Activated T-cell treated with anti-CD3 and anti-CD28 coated beads, Interleukin-2, amount 50 U/mL, for 72 hours (primary cell): ENCODE measurements at regions not wholly inside any gene's neighbourhood (a gene's known extent, or its start where the extent isn't known, plus 50 kb on each side); places are given as distances from the start of the nearest gene placed in this dataset.
A peak's percentile ranks its signal among the peaks of the same experiment; 100 is the strongest.

Source experiments
- ATAC-seq, 2 donors: fragments of 150-1000 bp; cut with Tn5 transposase; replicated peaks in 1 of 2; 2 replicates each; pipeline ENCODE4 v1.10.0; 2021; ENCODE audit warnings: moderate library complexity in 2 of 2, mild to moderate bottlenecking in 1 of 2
- DNase-seq, 2 donors: peaks; one replicate each; pipeline ENCODE4 v3.0.0; 2021 to 2022; ENCODE audit warnings: mixed read lengths in 1 of 2
- H3K27ac Mint-ChIP-seq: one replicate; pipeline ENCODE4 v1.8.0; 2022; ENCODE audit warnings: mild to moderate bottlenecking, moderate library complexity, mixed read lengths
- H3K27me3 Mint-ChIP-seq: one replicate; pipeline ENCODE4 v1.8.0; 2022; ENCODE audit warnings: low read depth, mixed read lengths
- H3K36me3 Mint-ChIP-seq, 2 donors: one replicate each; pipeline ENCODE4 v1.8.0; 2022; ENCODE audit warnings: mixed read lengths in 2 of 2, mild to moderate bottlenecking in 1 of 2; ENCODE audit not compliant: insufficient read depth in 2 of 2
- H3K4me1 Mint-ChIP-seq: one replicate; pipeline ENCODE4 v1.8.0; 2022; ENCODE audit warnings: low read depth, mixed read lengths
- H3K4me3 Mint-ChIP-seq, 2 donors: one replicate each; pipeline ENCODE4 v1.8.0; 2022; ENCODE audit warnings: mild to moderate bottlenecking in 2 of 2, mixed read lengths in 2 of 2, moderate library complexity in 2 of 2
- H3K9me3 Mint-ChIP-seq, 2 donors: one replicate each; pipeline ENCODE4 v1.8.0; 2022; ENCODE audit warnings: mixed read lengths in 2 of 2

DNA sequence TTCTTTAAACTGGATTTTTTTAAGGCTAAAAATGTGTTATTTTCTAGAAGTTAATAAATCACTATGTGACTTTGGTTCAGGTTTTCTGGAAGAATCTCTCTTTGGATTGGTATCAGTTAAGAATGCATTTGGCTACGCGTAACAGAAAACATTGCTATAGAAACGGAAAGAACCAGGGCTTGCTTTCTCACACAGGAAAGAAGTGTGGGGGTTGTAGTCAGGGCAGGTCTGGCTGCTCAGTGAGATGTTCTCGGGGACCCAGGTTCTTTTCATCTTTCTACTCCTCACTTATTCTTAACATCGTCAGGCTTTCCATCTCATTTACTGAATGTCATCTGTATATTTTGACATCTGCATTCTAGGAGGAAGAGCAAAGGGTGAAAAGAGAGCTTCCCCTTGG is 191.4 kb downstream of the ZBTB18 start:
- Mint-ChIP-seq H3K27ac (peak overlapping the region; percentile 20), H3K27me3 (no peaks in the 10 kb centered on the region), H3K4me1 (peaks cover 16% of the 10 kb centered on the region), H3K36me3 (no peaks in the 10 kb centered on the region), H3K4me3 (no peak overlapping the region), H3K9me3 (no peaks in the 10 kb centered on the region)
- DNase-seq, result no peak
- ATAC-seq, result peak; percentile 36 to 39

DNA sequence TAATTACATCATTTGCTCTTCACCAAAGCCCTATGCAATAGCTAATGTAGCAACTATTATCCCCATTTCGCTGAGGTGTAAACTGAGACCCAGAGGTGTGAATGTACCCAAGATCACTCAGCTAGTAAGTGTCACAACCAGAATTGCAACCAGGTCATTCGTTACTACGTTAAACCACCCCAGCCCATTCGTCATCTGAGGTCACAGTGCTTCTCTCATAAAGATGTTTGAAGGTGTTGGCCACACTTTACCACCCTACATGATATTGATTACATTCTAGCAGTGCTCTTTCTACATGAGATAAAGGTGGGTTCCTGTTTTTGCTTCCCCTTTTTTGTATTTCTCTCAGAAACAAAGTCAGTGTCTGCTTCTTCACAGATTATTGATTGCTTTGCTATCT is 195.3 kb downstream of the ZBTB18 start:
- Mint-ChIP-seq H3K36me3 (no peaks in the 10 kb centered on the region), H3K9me3 (no peaks in the 10 kb centered on the region), H3K27ac (no peak overlapping the region), H3K4me3 (no peak overlapping the region), H3K27me3 (no peaks in the 10 kb centered on the region), H3K4me1 (peaks cover 8% of the 10 kb centered on the region)
- DNase-seq, result no peak
- no peak for ATAC-seq

GRCh38 chr1:244248426-244248825 is 197.3 kb downstream of the ZBTB18 start:
- H3K36me3 Mint-ChIP-seq, result no peaks in the 10 kb centered on the region
- ATAC-seq (no peak), DNase-seq (no peak)
- H3K9me3 Mint-ChIP-seq, result no peaks in the 10 kb centered on the region
- H3K27me3 Mint-ChIP-seq, result no peaks in the 10 kb centered on the region
- H3K27ac Mint-ChIP-seq, result no peak overlapping the region
- H3K4me3 Mint-ChIP-seq, result no peak overlapping the region
- H3K4me1 Mint-ChIP-seq, result no peaks in the 10 kb centered on the region

DNA sequence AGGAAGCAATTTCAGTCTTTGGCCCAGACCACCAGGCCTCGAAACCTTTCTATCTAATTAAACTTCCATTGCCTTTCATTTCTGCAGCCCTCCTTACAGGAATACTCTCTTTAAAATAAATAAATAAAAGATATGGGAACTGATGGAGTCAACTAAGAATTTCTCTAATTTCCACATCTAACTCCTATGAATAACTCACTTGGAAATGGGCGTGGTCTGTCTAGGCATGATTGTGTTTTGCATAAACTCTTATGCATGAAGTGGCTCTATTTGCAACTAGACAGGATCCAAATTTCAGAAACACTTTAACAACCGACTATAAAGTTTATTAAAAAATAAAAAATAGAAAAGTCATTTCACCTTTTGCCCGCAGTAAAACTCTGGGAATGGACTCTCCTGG is 199.5 kb downstream of the ADSS2 start:
- H3K4me3 Mint-ChIP-seq, result no peak overlapping the region
- DNase-seq (no peak), ATAC-seq (no peak)
- H3K9me3 Mint-ChIP-seq, result no peaks in the 10 kb centered on the region
- no peaks in the 10 kb centered on the region for H3K27me3 Mint-ChIP-seq
- no peaks in the 10 kb centered on the region for H3K36me3 Mint-ChIP-seq
- H3K4me1 Mint-ChIP-seq, result no peaks in the 10 kb centered on the region
- H3K27ac Mint-ChIP-seq, result no peak overlapping the region

DNA sequence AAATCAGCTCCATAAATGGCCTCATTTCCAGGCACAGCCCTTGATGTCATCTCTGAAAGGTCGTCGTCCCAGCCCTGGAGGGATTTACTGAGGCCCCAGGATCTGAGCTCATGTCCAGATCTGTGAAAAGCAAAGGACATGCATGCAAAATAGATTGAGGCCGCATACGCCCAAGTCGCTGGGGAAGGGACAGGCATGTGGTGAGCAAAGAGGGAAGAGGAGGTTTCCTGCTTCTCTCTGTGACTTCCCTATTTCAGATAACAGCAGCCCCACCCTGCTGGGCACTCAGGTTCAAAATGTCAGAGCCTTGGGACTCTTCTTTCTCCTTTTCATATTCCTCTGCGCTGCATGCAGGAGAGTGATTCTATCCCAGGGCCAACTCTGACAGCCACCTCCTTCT is 197.2 kb downstream of the ADSS2 start:
- Mint-ChIP-seq H3K9me3 (no peaks in the 10 kb centered on the region), H3K27me3 (no peaks in the 10 kb centered on the region), H3K4me3 (no peak overlapping the region), H3K27ac (no peak overlapping the region), H3K4me1 (no peaks in the 10 kb centered on the region), H3K36me3 (no peaks in the 10 kb centered on the region)
- ATAC-seq (no peak), DNase-seq (no peak)

DNA sequence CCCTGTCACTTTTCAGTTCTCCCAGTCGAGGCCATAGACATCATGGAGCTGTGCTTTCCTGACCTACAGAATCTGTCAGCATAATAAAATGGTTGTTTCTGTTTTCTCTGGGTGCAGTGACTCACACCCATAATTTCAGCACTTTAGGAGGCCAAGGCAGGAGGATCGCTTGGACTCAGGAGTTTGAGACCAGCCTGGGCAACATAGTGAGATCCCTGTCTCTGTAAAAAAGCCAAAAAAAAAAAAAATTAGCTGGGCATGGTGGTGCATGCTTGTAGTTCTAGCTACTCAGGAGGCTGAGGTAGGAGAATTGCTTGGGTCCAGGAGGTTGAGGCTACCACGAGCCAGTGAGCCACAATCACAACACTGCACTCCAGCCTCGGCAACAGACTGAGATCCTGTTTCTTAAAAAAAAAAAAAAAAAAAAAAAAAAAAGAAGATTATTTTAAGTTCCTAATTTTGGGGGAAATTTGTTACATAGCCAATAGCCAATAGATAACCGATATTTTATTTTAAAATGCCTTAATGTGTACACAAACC is 196.2 kb downstream of the ADSS2 start:
- DNase-seq, result no peak
- no peak overlapping the region for H3K4me3 Mint-ChIP-seq

DNA sequence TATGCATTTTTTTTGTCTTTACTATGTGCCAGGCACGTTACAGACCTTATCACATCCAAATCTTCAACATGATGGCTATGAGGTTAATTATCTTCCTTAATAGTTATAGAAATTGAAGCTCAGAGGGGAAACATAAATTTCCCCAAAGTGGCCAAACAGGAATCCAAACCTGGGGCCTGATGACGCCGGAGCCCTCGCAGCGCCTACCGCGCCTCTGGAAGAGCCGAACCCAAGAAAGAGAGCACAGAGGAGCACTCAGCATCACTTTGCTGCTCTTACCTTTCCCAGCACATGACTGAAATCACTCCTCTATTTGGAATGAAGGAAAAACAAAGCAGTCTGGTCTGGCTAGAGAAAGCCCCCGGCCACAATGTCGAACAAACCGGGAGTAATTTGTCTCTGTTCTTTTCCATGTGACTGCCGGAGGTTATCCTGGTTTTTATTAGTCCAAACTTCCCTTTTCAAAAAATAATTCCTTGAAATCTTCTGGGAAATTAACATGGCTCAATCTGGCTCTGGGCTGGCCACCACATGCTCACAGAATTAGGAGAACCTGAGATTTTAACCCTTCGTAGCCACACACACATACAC is 195.5 kb downstream of the ADSS2 start:
- Mint-ChIP-seq H3K9me3 (no peaks in the 10 kb centered on the region), H3K4me1 (no peaks in the 10 kb centered on the region), H3K36me3 (no peaks in the 10 kb centered on the region), H3K27ac (no peak overlapping the region), H3K27me3 (no peaks in the 10 kb centered on the region), H3K4me3 (no peak overlapping the region)
- DNase-seq, result no peak
- no peak for ATAC-seq

More for the DNA sequence above, 196.2 kb downstream of the ADSS2 start:
- no peaks in the 10 kb centered on the region for H3K4me1 Mint-ChIP-seq
- no peak overlapping the region for H3K27ac Mint-ChIP-seq
- no peak for ATAC-seq
- no peaks in the 10 kb centered on the region for H3K9me3 Mint-ChIP-seq
- no peaks in the 10 kb centered on the region for H3K36me3 Mint-ChIP-seq
- H3K27me3 Mint-ChIP-seq, result no peaks in the 10 kb centered on the region

GRCh38 chr1:244264163-244264562 is 187.5 kb downstream of the ADSS2 start:
- DNase-seq (no peak), ATAC-seq (no peak)
- H3K27ac Mint-ChIP-seq, result no peak overlapping the region
- no peaks in the 10 kb centered on the region for H3K9me3 Mint-ChIP-seq
- no peaks in the 10 kb centered on the region for H3K27me3 Mint-ChIP-seq
- no peak overlapping the region for H3K4me3 Mint-ChIP-seq
- no peaks in the 10 kb centered on the region for H3K36me3 Mint-ChIP-seq
- H3K4me1 Mint-ChIP-seq, result no peaks in the 10 kb centered on the region

DNA sequence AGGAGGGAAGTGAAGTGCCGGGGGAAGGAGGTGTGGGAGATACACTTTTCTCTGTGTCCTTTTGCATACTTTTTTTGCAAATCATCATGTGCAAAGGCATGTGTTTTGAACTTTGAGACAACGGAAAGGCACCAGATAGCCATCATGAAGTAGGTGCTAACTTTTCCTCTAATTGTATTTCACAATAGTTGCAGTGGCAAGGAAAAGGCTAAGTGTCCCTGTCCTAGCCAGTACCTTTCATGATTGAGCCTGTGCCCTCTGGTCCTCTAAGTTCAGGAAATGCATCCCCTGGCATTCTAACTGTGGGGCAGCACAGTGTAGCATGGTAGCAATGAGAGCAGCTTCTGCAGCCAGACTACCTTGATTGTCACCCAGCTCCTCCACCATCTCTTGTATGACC is 186.2 kb downstream of the ADSS2 start:
- no peak for ATAC-seq
- peaks cover 0 to 2% of the 10 kb centered on the region in 2 donors for H3K9me3 Mint-ChIP-seq

GRCh38 chr1:244269169-244269568 is 182.5 kb downstream of the ADSS2 start:
- Mint-ChIP-seq H3K27me3 (no peaks in the 10 kb centered on the region), H3K27ac (no peak overlapping the region), H3K4me1 (peaks cover 11% of the 10 kb centered on the region), H3K9me3 (peaks cover 2 to 6% of the 10 kb centered on the region in 2 donors), H3K36me3 (peaks cover 0 to 5% of the 10 kb centered on the region in 2 donors), H3K4me3 (no peak overlapping the region)
- no peak for DNase-seq
- ATAC-seq, result no peak

More for the DNA sequence above, 186.2 kb downstream of the ADSS2 start:
- Mint-ChIP-seq H3K27ac (no peak overlapping the region), H3K27me3 (no peaks in the 10 kb centered on the region), H3K4me3 (no peak overlapping the region), H3K4me1 (no peaks in the 10 kb centered on the region), H3K36me3 (peaks cover 0 to 2% of the 10 kb centered on the region in 2 donors)
- DNase-seq, result no peak

GRCh38 chr1:244271004-244271403 is 180.7 kb downstream of the ADSS2 start:
- Mint-ChIP-seq H3K36me3 (peaks cover 0 to 5% of the 10 kb centered on the region in 2 donors), H3K4me3 (no peak overlapping the region), H3K4me1 (peaks cover 11% of the 10 kb centered on the region), H3K27ac (no peak overlapping the region), H3K27me3 (no peaks in the 10 kb centered on the region), H3K9me3 (peaks cover 2 to 6% of the 10 kb centered on the region in 2 donors)
- no peak for DNase-seq
- ATAC-seq, result no peak

GRCh38 chr1:244271691-244272308 is 179.9 kb downstream of the ADSS2 start:
- no peaks in the 10 kb centered on the region for H3K27me3 Mint-ChIP-seq
- peaks cover 11% of the 10 kb centered on the region for H3K4me1 Mint-ChIP-seq

GRCh38 chr1:244272471-244273261 is 179.0 kb downstream of the ADSS2 start:
- Mint-ChIP-seq H3K4me3 (no peak overlapping the region), H3K27ac (no peak overlapping the region), H3K4me1 (peaks cover 11% of the 10 kb centered on the region), H3K36me3 (peaks cover 0 to 5% of the 10 kb centered on the region in 2 donors), H3K9me3 (peaks cover 2 to 6% of the 10 kb centered on the region in 2 donors), H3K27me3 (no peaks in the 10 kb centered on the region)
- DNase-seq (peak; percentile 59 to 71), ATAC-seq (peak; percentile 74 to 80)

More at GRCh38 chr1:244271691-244272308, 179.9 kb downstream of the ADSS2 start:
- no peak for ATAC-seq
- Mint-ChIP-seq H3K36me3 (peaks cover 0 to 5% of the 10 kb centered on the region in 2 donors), H3K9me3 (peaks cover 2 to 6% of the 10 kb centered on the region in 2 donors), H3K4me3 (no peak overlapping the region), H3K27ac (no peak overlapping the region)
- DNase-seq, result no peak
